ENCODE measurements at regions not wholly inside any gene's neighbourhood (a gene's known extent, or its start where the extent isn't known, plus 50 kb on each side); places are given as distances from the start of the nearest gene placed in this dataset.

GRCh38 chr3:44048949-44049348 lies 192.7 kb upstream of the TOPAZ1 start:
- Mint-ChIP-seq H3K27me3 (ENCODE audit: low read depth, poor library complexity) (peaks cover 4% of the 10 kb centered on the region), H3K4me3 (no peak overlapping the region), H3K4me1 (peaks cover 33% of the 10 kb centered on the region), H3K36me3 (ENCODE audit: low read depth) (no peaks in the 10 kb centered on the region), H3K9me3 (no peaks in the 10 kb centered on the region), H3K27ac (no peak overlapping the region)
- DNase-seq = no peak
- no peak for TF ChIP-seq CTCF (IDR thresholded peaks at IDR 0.05)

- H3K27me3 Mint-ChIP-seq (ENCODE audit: low read depth, poor library complexity) = peaks cover 4% of the 10 kb centered on the region
- no peak overlapping the region for H3K27ac Mint-ChIP-seq
- DNase-seq = no peak
- no peak for TF ChIP-seq CTCF (IDR thresholded peaks at IDR 0.05)
- H3K4me1 Mint-ChIP-seq = peaks cover 33% of the 10 kb centered on the region
- no peaks in the 10 kb centered on the region for H3K9me3 Mint-ChIP-seq
- no peak overlapping the region for H3K4me3 Mint-ChIP-seq
- no peaks in the 10 kb centered on the region for H3K36me3 Mint-ChIP-seq (ENCODE audit: low read depth)
These were observed 191.6 kb upstream of the TOPAZ1 start for GRCh38 chr3:44050101-44050500.

GRCh38 chr3:44050867-44051266 lies 190.8 kb upstream of the TOPAZ1 start:
- DNase-seq = no peak
- Mint-ChIP-seq H3K27me3 (ENCODE audit: low read depth, poor library complexity) (peaks cover 4% of the 10 kb centered on the region), H3K36me3 (ENCODE audit: low read depth) (no peaks in the 10 kb centered on the region)

GRCh38 chr3:44055951-44056350 lies 185.7 kb upstream of the TOPAZ1 start:
- no peak overlapping the region for H3K27ac Mint-ChIP-seq
- H3K4me1 Mint-ChIP-seq = peaks cover 49% of the 10 kb centered on the region
- DNase-seq = no peak
- H3K36me3 Mint-ChIP-seq (ENCODE audit: low read depth) = no peaks in the 10 kb centered on the region
- peaks cover 8% of the 10 kb centered on the region for H3K27me3 Mint-ChIP-seq (ENCODE audit: low read depth, poor library complexity)
- H3K9me3 Mint-ChIP-seq = no peaks in the 10 kb centered on the region
- no peak for TF ChIP-seq CTCF (IDR thresholded peaks at IDR 0.05)
- H3K4me3 Mint-ChIP-seq = no peak overlapping the region

More at GRCh38 chr3:44050867-44051266, 190.8 kb upstream of the TOPAZ1 start:
- H3K27ac Mint-ChIP-seq = no peak overlapping the region
- no peak for TF ChIP-seq CTCF (IDR thresholded peaks at IDR 0.05)
- no peaks in the 10 kb centered on the region for H3K9me3 Mint-ChIP-seq
- peaks cover 33% of the 10 kb centered on the region for H3K4me1 Mint-ChIP-seq
- H3K4me3 Mint-ChIP-seq = no peak overlapping the region

GRCh38 chr3:44056446-44057240 lies 185.0 kb upstream of the TOPAZ1 start:
- H3K4me1 Mint-ChIP-seq = peaks cover 42% of the 10 kb centered on the region
- no peaks in the 10 kb centered on the region for H3K36me3 Mint-ChIP-seq (ENCODE audit: low read depth)
- no peak overlapping the region for H3K27ac Mint-ChIP-seq
- no peak overlapping the region for H3K4me3 Mint-ChIP-seq
- H3K9me3 Mint-ChIP-seq = no peaks in the 10 kb centered on the region
- H3K27me3 Mint-ChIP-seq (ENCODE audit: low read depth, poor library complexity) = peaks cover 4% of the 10 kb centered on the region
- no peak for TF ChIP-seq CTCF (IDR thresholded peaks at IDR 0.05)
- no peak for DNase-seq

All from nephron progenitor cell (in vitro differentiated cells).